ENCODE measurements at regions not wholly inside any gene's neighbourhood (a gene's known extent, or its start where the extent isn't known, plus 50 kb on each side); places are given as distances from the start of the nearest gene placed in this dataset.

DNA sequence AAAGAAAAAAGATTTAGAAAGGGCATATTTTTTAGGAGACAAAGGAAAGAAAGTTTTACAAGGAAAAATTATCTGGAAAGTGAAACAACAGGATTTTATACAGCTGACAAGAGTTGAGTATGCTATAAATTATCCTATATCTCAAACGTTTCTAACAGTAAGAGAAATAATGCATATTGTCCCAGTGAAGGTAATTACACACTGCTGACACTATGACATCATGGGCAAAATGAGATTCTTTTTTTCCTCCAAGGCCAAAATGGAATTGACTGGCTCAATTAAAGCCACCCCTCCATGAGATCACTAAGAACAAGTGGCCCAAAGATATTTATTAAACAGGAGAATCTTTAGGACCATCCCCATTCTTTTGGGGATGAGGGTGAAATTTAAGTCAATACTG lies 72.0 kb upstream of the CDIN1 start:
- Histone ChIP-seq H3K27me3 (replicated peaks; ENCODE audit: control insufficient read depth, insufficient read depth, low read length) (no peaks in the 10 kb centered on the region), H3K36me3 (ENCODE audit: control insufficient read depth, insufficient read depth, low read length) (no peaks in the 10 kb centered on the region), H3K4me3 (replicated peaks; ENCODE audit: low read depth, low read length) (no peak overlapping the region)
- TF ChIP-seq, protein P1, sequence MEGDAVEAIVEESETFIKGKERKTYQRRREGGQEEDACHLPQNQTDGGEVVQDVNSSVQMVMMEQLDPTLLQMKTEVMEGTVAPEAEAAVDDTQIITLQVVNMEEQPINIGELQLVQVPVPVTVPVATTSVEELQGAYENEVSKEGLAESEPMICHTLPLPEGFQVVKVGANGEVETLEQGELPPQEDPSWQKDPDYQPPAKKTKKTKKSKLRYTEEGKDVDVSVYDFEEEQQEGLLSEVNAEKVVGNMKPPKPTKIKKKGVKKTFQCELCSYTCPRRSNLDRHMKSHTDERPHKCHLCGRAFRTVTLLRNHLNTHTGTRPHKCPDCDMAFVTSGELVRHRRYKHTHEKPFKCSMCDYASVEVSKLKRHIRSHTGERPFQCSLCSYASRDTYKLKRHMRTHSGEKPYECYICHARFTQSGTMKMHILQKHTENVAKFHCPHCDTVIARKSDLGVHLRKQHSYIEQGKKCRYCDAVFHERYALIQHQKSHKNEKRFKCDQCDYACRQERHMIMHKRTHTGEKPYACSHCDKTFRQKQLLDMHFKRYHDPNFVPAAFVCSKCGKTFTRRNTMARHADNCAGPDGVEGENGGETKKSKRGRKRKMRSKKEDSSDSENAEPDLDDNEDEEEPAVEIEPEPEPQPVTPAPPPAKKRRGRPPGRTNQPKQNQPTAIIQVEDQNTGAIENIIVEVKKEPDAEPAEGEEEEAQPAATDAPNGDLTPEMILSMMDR (IDR thresholded peaks at IDR 0.05; ENCODE audit: insufficient read depth, low read length, poor library complexity, severe bottlenecking), result no peak
- no peak for DNase-seq (ENCODE audit: extremely low read depth, insufficient read length)

DNA sequence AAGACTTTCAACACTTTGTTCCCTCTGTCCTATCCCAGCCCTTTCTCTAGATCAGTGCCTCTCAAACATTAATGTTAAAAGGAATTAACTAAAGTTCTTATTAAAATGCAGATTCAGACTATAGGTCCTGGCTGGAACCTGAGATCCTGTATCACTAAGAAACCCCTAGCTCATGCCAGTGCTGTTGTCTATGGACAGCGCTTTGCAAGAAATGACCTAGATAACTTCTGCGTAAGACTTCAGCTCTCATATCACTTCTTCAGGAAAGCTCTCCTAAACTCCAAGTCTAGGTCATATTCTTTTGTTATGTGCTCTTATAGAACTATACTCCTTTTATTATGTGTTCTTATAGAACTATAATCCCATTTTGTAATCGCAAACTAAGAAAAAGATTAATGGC lies 67.8 kb upstream of the CDIN1 start:
- TF ChIP-seq, protein P1 (IDR thresholded peaks at IDR 0.05; ENCODE audit: insufficient read depth, low read length, poor library complexity, severe bottlenecking), result no peak
- no peaks in the 10 kb centered on the region for H3K27me3 ChIP-seq (replicated peaks; ENCODE audit: control insufficient read depth, insufficient read depth, low read length)

DNA sequence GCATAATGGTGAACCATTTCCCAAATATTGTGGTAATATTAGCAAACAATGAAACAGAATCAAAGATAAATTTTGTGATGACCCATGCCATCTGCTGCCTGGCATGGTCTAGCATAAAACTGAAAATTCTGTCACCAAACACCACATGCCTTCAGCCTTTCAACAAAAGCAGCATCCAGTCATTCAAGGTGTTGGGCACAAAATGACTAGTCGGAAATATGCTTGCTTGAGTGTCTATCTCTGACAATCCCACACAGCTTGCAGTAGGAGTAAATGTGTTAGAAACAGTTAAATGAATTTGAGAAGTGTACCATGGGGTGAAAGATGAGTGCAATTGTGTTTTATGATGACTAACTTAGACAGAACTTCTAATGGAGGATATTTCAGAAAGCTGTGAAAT lies 61.7 kb upstream of the CDIN1 start:
- Histone ChIP-seq H3K4me3 (replicated peaks; ENCODE audit: low read depth, low read length) (no peak overlapping the region), H3K36me3 (ENCODE audit: control insufficient read depth, insufficient read depth, low read length) (no peaks in the 10 kb centered on the region), H3K27me3 (replicated peaks; ENCODE audit: control insufficient read depth, insufficient read depth, low read length) (no peaks in the 10 kb centered on the region)
- peak; percentile 30 for DNase-seq (ENCODE audit: extremely low read depth, insufficient read length)
- TF ChIP-seq, protein P1 (IDR thresholded peaks at IDR 0.05; ENCODE audit: insufficient read depth, low read length, poor library complexity, severe bottlenecking), result no peak

More for the DNA sequence above, 67.8 kb upstream of the CDIN1 start:
- Histone ChIP-seq H3K4me3 (replicated peaks; ENCODE audit: low read depth, low read length) (no peak overlapping the region), H3K36me3 (ENCODE audit: control insufficient read depth, insufficient read depth, low read length) (no peaks in the 10 kb centered on the region)
- DNase-seq (ENCODE audit: extremely low read depth, insufficient read length), result no peak

DNA sequence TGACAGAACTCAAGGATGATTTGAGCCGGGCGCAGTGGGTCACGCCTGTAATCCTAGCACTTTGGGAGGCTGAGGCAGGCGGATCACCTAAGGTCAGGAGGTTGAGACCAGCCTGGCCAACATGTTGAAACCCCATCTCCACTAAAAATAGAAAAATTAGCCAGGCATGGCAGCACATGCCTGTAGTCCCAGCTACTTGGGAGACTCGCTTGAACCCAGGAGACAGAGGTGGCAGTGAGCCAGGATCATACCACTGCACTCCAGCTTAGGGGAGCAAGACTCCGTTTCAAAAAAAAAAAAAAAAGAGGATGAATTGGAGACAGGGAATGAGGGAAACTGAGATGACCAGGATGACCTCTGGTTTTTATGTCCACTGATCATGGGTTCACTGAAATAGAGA lies 60.4 kb upstream of the CDIN1 start:
- TF ChIP-seq, protein P1 (IDR thresholded peaks at IDR 0.05; ENCODE audit: insufficient read depth, low read length, poor library complexity, severe bottlenecking), result no peak
- Histone ChIP-seq H3K4me3 (replicated peaks; ENCODE audit: low read depth, low read length) (no peak overlapping the region), H3K27me3 (replicated peaks; ENCODE audit: control insufficient read depth, insufficient read depth, low read length) (no peaks in the 10 kb centered on the region), H3K36me3 (ENCODE audit: control insufficient read depth, insufficient read depth, low read length) (no peaks in the 10 kb centered on the region)
- no peak for DNase-seq (ENCODE audit: extremely low read depth, insufficient read length)

DNA sequence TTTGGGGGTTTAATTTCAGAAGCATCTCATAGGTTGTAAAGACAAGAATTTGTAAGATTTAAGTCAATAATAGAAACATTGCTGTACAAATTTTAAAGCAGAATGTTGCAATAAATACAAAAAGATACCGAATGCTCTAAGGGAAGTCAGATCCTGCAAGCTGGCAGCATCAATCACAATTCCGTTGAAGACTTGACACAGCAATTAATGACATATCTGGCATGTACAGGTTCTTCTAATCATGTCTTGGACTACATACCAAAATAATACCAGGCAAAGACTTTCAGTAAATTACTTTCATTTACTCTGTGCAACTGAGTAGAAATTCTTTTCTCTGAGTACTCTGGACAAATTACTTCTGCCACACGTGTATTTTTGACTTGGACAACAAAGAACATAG lies 54.0 kb upstream of the CDIN1 start:
- no peaks in the 10 kb centered on the region for H3K27me3 ChIP-seq (replicated peaks; ENCODE audit: control insufficient read depth, insufficient read depth, low read length)
- TF ChIP-seq, protein P1 (IDR thresholded peaks at IDR 0.05; ENCODE audit: insufficient read depth, low read length, poor library complexity, severe bottlenecking), result no peak

More for the DNA sequence above, 54.0 kb upstream of the CDIN1 start:
- no peak overlapping the region for H3K4me3 ChIP-seq (replicated peaks; ENCODE audit: low read depth, low read length)
- DNase-seq (ENCODE audit: extremely low read depth, insufficient read length), result no peak
- no peaks in the 10 kb centered on the region for H3K36me3 ChIP-seq (ENCODE audit: control insufficient read depth, insufficient read depth, low read length)
